MCF 10A (cell line): ENCODE measurements at regions not wholly inside any gene's neighbourhood (a gene's known extent, or its start where the extent isn't known, plus 50 kb on each side); places are given as distances from the start of the nearest gene placed in this dataset.

Source experiments
- BruUV-seq: library from RNA; stranded (reverse); fragments of 400-500 nt; replicated peaks from 2 replicates; lab custom pipeline; 2021; lab: Mats Ljungman, UMichigan
- CTCF ChIA-PET: fragments of 300-600 bp; sonication (Branson Sonifier 250); formaldehyde crosslinking; extraction: SDS; loops from one replicate; lab custom pipeline; 2021; ENCODE audit warnings: antibody characterized with exemption, inconsistent platforms; lab: Yijun Ruan, JAX
- POLR2A ChIA-PET: fragments of 300-600, 350-650 bp; sonication (Branson Sonifier 250); formaldehyde crosslinking; extraction: SDS; loops from one replicate; lab custom pipeline; 2020; ENCODE audit warnings: antibody characterized with exemption, inconsistent platforms; lab: Yijun Ruan, JAX
- DNase-seq: peaks from one replicate; pipeline ENCODE4 v3.0.0-alpha.2; 2018; ENCODE audit not compliant: unreplicated experiment
- H3K27ac Mint-ChIP-seq: one replicate; pipeline ENCODE4 v1.8.0; 2022; ENCODE audit warnings: mild to moderate bottlenecking, low read depth, mixed read lengths; ENCODE audit not compliant: unreplicated experiment
- H3K27me3 Mint-ChIP-seq: one replicate; pipeline ENCODE4 v1.8.0; 2022; ENCODE audit warnings: mixed read lengths; ENCODE audit not compliant: insufficient read depth, unreplicated experiment
- H3K36me3 Mint-ChIP-seq: one replicate; pipeline ENCODE4 v1.8.0; 2022; ENCODE audit warnings: mild to moderate bottlenecking, moderate library complexity, mixed read lengths; ENCODE audit not compliant: insufficient read depth, unreplicated experiment
- H3K4me1 Mint-ChIP-seq: one replicate; pipeline ENCODE4 v1.8.0; 2022; ENCODE audit warnings: mixed read lengths; ENCODE audit not compliant: insufficient read depth, unreplicated experiment
- H3K4me3 Mint-ChIP-seq: one replicate; pipeline ENCODE4 v1.8.0; 2022; ENCODE audit warnings: mild to moderate bottlenecking, moderate library complexity, mixed read lengths; ENCODE audit not compliant: unreplicated experiment
- H3K9me3 Mint-ChIP-seq: one replicate; pipeline ENCODE4 v1.8.0; 2022; ENCODE audit warnings: mixed read lengths; ENCODE audit not compliant: unreplicated experiment
- CTCF ChIP-seq: fragments of 200-600 bp; IDR thresholded peaks from one replicate; pipeline ENCODE4 v1.8.0; 2022; ENCODE audit warnings: antibody characterized with exemption, mild to moderate bottlenecking; ENCODE audit not compliant: unreplicated experiment
- intact Hi-C: fragments of 100-400 bp; cut with micrococcal nuclease; formaldehyde crosslinking; loops from 2 replicates; pipeline ENCODE4 v1.14.1; 2022

GRCh38 chr1:82158981-82159380, 358.2 kb downstream of the ADGRL2 start:
- intact Hi-C loops: no loop called here
- H3K9me3 Mint-ChIP-seq: no peaks in the 10 kb centered on the region
- no peak for DNase-seq
- ChIA-PET CTCF (interaction anchor here (0.5 kb wide), 1 partner anchor 1133 kb away, joined by 3 read pairs; no protein-coding TSS in a partner anchor), POLR2A (interaction anchor here (0.7 kb wide), 1 partner anchor 335 kb away, joined by 3 read pairs; no protein-coding TSS in a partner anchor)
- H3K4me3 Mint-ChIP-seq: no peak overlapping the region
- no peak for TF ChIP-seq CTCF
- no peak overlapping the region for H3K27ac Mint-ChIP-seq
- no peaks in the 10 kb centered on the region for H3K27me3 Mint-ChIP-seq
- BruUV-seq: no TSS peak
- peaks cover 6% of the 10 kb centered on the region for H3K4me1 Mint-ChIP-seq
- H3K36me3 Mint-ChIP-seq: peaks cover 6% of the 10 kb centered on the region

GRCh38 chr1:82154219-82154970, 353.7 kb downstream of the ADGRL2 start:
- ChIA-PET CTCF (no interaction called here), POLR2A (no interaction called here)
- Mint-ChIP-seq H3K9me3 (peaks cover 12% of the 10 kb centered on the region), H3K27ac (no peak overlapping the region), H3K4me1 (no peaks in the 10 kb centered on the region), H3K36me3 (peaks cover 6% of the 10 kb centered on the region), H3K4me3 (no peak overlapping the region), H3K27me3 (no peaks in the 10 kb centered on the region)
- DNase-seq: no peak
- TF ChIP-seq CTCF: no peak
- intact Hi-C loops: no loop called here
- BruUV-seq: no TSS peak

GRCh38 chr1:82153752-82154151, 353.0 kb downstream of the ADGRL2 start:
- peaks cover 6% of the 10 kb centered on the region for H3K36me3 Mint-ChIP-seq
- ChIA-PET CTCF (interaction anchor here (1.1 kb wide), 1 partner anchor 9 kb away, joined by 3 read pairs; no protein-coding TSS in a partner anchor), POLR2A (interaction anchor here (0.7 kb wide), 1 partner anchor 534 kb away, joined by 3 read pairs; no protein-coding TSS in a partner anchor)
- no TSS peak for BruUV-seq
- H3K27ac Mint-ChIP-seq: no peak overlapping the region
- intact Hi-C loops: no loop called here
- no peaks in the 10 kb centered on the region for H3K4me1 Mint-ChIP-seq
- no peak for DNase-seq
- peaks cover 12% of the 10 kb centered on the region for H3K9me3 Mint-ChIP-seq
- H3K4me3 Mint-ChIP-seq: no peak overlapping the region
- no peak for TF ChIP-seq CTCF
- no peaks in the 10 kb centered on the region for H3K27me3 Mint-ChIP-seq

- POLR2A ChIA-PET: interaction anchor here (0.7 kb wide), 1 partner anchor 535 kb away, joined by 3 read pairs; no protein-coding TSS in a partner anchor
These were observed 352.5 kb downstream of the ADGRL2 start for GRCh38 chr1:82153272-82153629.

More at GRCh38 chr1:82153272-82153629, 352.5 kb downstream of the ADGRL2 start:
- H3K36me3 Mint-ChIP-seq: peaks cover 6% of the 10 kb centered on the region
- no peaks in the 10 kb centered on the region for H3K27me3 Mint-ChIP-seq
- H3K4me1 Mint-ChIP-seq: no peaks in the 10 kb centered on the region
- no peak overlapping the region for H3K27ac Mint-ChIP-seq
- no TSS peak for BruUV-seq
- no peak for TF ChIP-seq CTCF
- no peak overlapping the region for H3K4me3 Mint-ChIP-seq
- CTCF ChIA-PET: interaction anchor here (0.6 to 1.1 kb wide), 3 partner anchors 8 to 1680 kb away, joined by 3 to 4 read pairs (median 3); no protein-coding TSS in a partner anchor
- peaks cover 12% of the 10 kb centered on the region for H3K9me3 Mint-ChIP-seq
- DNase-seq: no peak
- intact Hi-C loops: no loop called here
